ENCODE measurements at regions not wholly inside any gene's neighbourhood (a gene's known extent, or its start where the extent isn't known, plus 50 kb on each side); places are given as distances from the start of the nearest gene placed in this dataset.
"Not testable (repeated sequence)": the region's sequence is repeated elsewhere in the genome, so short reads cannot be mapped to it uniquely, and the experiment has no call there.

- no peak for DNase-seq (ENCODE audit: low read depth in 1 of 2, low spot score in 1 of 2)
Measured at GRCh38 chr15:88994286-88994685, 81.1 kb upstream of the MFGE8 start.

GRCh38 chr15:88995449-88995848 lies 82.3 kb upstream of the MFGE8 start:
- DNase-seq (ENCODE audit: low read depth in 1 of 2, low spot score in 1 of 2) = no peak

- DNase-seq (ENCODE audit: low read depth in 1 of 2, low spot score in 1 of 2) = no peak
Measured at GRCh38 chr15:88997531-88997930, 84.4 kb upstream of the MFGE8 start.

- no peak for DNase-seq (ENCODE audit: low read depth in 1 of 2, low spot score in 1 of 2)
Measured at GRCh38 chr15:88998980-88999713, 86.0 kb upstream of the MFGE8 start.

- DNase-seq (ENCODE audit: low read depth in 1 of 2, low spot score in 1 of 2) = not testable (repeated sequence)
Measured at GRCh38 chr15:89001708-89002275, 86.5 kb upstream of the ABHD2 start.

- no peak for DNase-seq (ENCODE audit: low read depth in 1 of 2, low spot score in 1 of 2)
Measured at GRCh38 chr15:89002281-89002761, 85.9 kb upstream of the ABHD2 start.

- no peak for DNase-seq (ENCODE audit: low read depth in 1 of 2, low spot score in 1 of 2)
Measured at GRCh38 chr15:89002830-89003229, 85.4 kb upstream of the ABHD2 start.

GRCh38 chr15:89003865-89004725 lies 84.2 kb upstream of the ABHD2 start:
- DNase-seq (ENCODE audit: low read depth in 1 of 2, low spot score in 1 of 2) = no peak

GRCh38 chr15:89004726-89005030 lies 83.6 kb upstream of the ABHD2 start:
- DNase-seq (ENCODE audit: low read depth in 1 of 2, low spot score in 1 of 2) = no peak

- DNase-seq (ENCODE audit: low read depth in 1 of 2, low spot score in 1 of 2) = not testable (repeated sequence)
Measured at GRCh38 chr15:89007527-89007926, 80.7 kb upstream of the ABHD2 start.

GRCh38 chr15:89007989-89008388 lies 80.3 kb upstream of the ABHD2 start:
- DNase-seq (ENCODE audit: low read depth in 1 of 2, low spot score in 1 of 2) = no peak

GRCh38 chr15:89009080-89009479 lies 79.2 kb upstream of the ABHD2 start:
- DNase-seq (ENCODE audit: low read depth in 1 of 2, low spot score in 1 of 2) = no peak

GRCh38 chr15:89015412-89016097 lies 72.7 kb upstream of the ABHD2 start:
- DNase-seq (ENCODE audit: low read depth in 1 of 2, low spot score in 1 of 2) = no peak

- no peak for DNase-seq (ENCODE audit: low read depth in 1 of 2, low spot score in 1 of 2)
Measured at GRCh38 chr15:89016549-89017041, 71.7 kb upstream of the ABHD2 start.

GRCh38 chr15:89017370-89018066 lies 70.7 kb upstream of the ABHD2 start:
- peak; percentile 64 to 77 for DNase-seq (ENCODE audit: low read depth in 1 of 2, low spot score in 1 of 2)

GRCh38 chr15:89018207-89018606 lies 70.0 kb upstream of the ABHD2 start:
- no peak for DNase-seq (ENCODE audit: low read depth in 1 of 2, low spot score in 1 of 2)

GRCh38 chr15:89019436-89019835 lies 68.8 kb upstream of the ABHD2 start:
- no peak for DNase-seq (ENCODE audit: low read depth in 1 of 2, low spot score in 1 of 2)

- no peak for DNase-seq (ENCODE audit: low read depth in 1 of 2, low spot score in 1 of 2)
Measured at GRCh38 chr15:89021224-89021623, 67.0 kb upstream of the ABHD2 start.

GRCh38 chr15:89021886-89022285 lies 66.4 kb upstream of the ABHD2 start:
- not testable (repeated sequence) for DNase-seq (ENCODE audit: low read depth in 1 of 2, low spot score in 1 of 2)

- DNase-seq (ENCODE audit: low read depth in 1 of 2, low spot score in 1 of 2) = no peak
Measured at GRCh38 chr15:89023311-89023961, 64.8 kb upstream of the ABHD2 start.
